SK-N-SH (cell line): ENCODE measurements at regions not wholly inside any gene's neighbourhood (a gene's known extent, or its start where the extent isn't known, plus 50 kb on each side); places are given as distances from the start of the nearest gene placed in this dataset.

Source experiments
- CTCF ChIA-PET: fragments of 300-600, 350-600 bp; formaldehyde crosslinking; extraction: SDS; loops from one replicate; lab custom pipeline; 2021; lab: Yijun Ruan, JAX
- POLR2A ChIA-PET: fragments of 350-600 bp; sonication (Branson Sonifier 250); formaldehyde crosslinking; extraction: SDS; loops from one replicate; lab custom pipeline; 2020; ENCODE audit warnings: antibody characterized with exemption, inconsistent platforms; lab: Yijun Ruan, JAX
- DNase-seq: peaks from one replicate; pipeline ENCODE4 v3.0.0; 2012
- H2AFZ ChIP-seq: fragments of 200-600 bp; sonication (generic); 2 replicates; pipeline ENCODE4 v1.8.1; 2016; ENCODE audit warnings: antibody characterized with exemption, mild to moderate bottlenecking, low read depth
- H3F3A ChIP-seq: fragments of 200-600 bp; sonication (generic); replicated peaks from 2 replicates; pipeline ENCODE3; 2016; ENCODE audit warnings: antibody characterized with exemption, mild to moderate bottlenecking; ENCODE audit not compliant: insufficient read depth
- H3K27ac ChIP-seq, 2 experiments: fragments of 200-500 bp in 1 of 2; fragments of 200-600 bp in 1 of 2; sonication (Bioruptor generic) in 1 of 2; sonication (generic), shearing (Covaris generic) in 1 of 2; 2 replicates each; pipeline versions ENCODE4 v1.5.1 to v1.6.1; 2014 to 2016; ENCODE audit warnings: low read depth in 2 of 2, inconsistent platforms in 1 of 2, low read length in 1 of 2, mild to moderate bottlenecking in 1 of 2, mixed read lengths in 1 of 2
- H3K27me3 ChIP-seq: fragments of 200-600 bp; sonication (generic), shearing (Covaris generic); 2 replicates; pipeline ENCODE4 v1.6.1; 2016; ENCODE audit warnings: mixed run types; ENCODE audit not compliant: insufficient read depth
- H3K36me3 ChIP-seq, 2 experiments: fragments of 200-500 bp in 1 of 2; fragments of 200-600 bp in 1 of 2; sonication (Bioruptor generic) in 1 of 2; sonication (generic) in 1 of 2; replicated peaks in 1 of 2; 2 replicates each; pipeline versions ENCODE3 to v1.5.1; 2014 to 2016; ENCODE audit warnings: low read length in 1 of 2, mild to moderate bottlenecking in 1 of 2; ENCODE audit not compliant: insufficient read depth in 2 of 2, control insufficient read depth in 1 of 2
- H3K4me1 ChIP-seq, 2 experiments: fragments of 200-500 bp in 1 of 2; fragments of 200-600 bp in 1 of 2; sonication (Bioruptor generic) in 1 of 2; sonication (generic), shearing (Covaris generic) in 1 of 2; 2 replicates each; pipeline versions ENCODE4 v1.5.1 to v1.6.1; 2014 to 2016; ENCODE audit warnings: low read depth in 1 of 2, low read length in 1 of 2, mixed run types in 1 of 2; ENCODE audit not compliant: insufficient read depth in 2 of 2, control insufficient read depth in 1 of 2
- H3K4me2 ChIP-seq: fragments of 200-600 bp; sonication (generic), shearing (Covaris generic); 2 replicates; pipeline ENCODE4 v1.6.1; 2017; ENCODE audit warnings: mixed run types
- H3K4me3 ChIP-seq, 2 experiments: fragments of 200-500 bp in 1 of 2; fragments of 200-600 bp in 1 of 2; sonication (Bioruptor generic) in 1 of 2; sonication (generic), shearing (Covaris generic) in 1 of 2; 2 replicates each; pipeline versions ENCODE4 v1.5.1 to v1.8.1; 2014 to 2016; ENCODE audit warnings: low read depth in 2 of 2, inconsistent platforms in 1 of 2, low read length in 1 of 2, mild to moderate bottlenecking in 1 of 2, mixed read lengths in 1 of 2, moderate library complexity in 1 of 2
- H3K79me2 ChIP-seq: fragments of 200-600 bp; sonication (generic); 2 replicates; pipeline ENCODE4 v1.8.1; 2017; ENCODE audit warnings: mild to moderate bottlenecking; ENCODE audit not compliant: insufficient read depth
- H3K9ac ChIP-seq: fragments of 200-600 bp; sonication (generic); 2 replicates; pipeline ENCODE4 v1.6.1; 2017; ENCODE audit warnings: mixed run types
- H3K9me2 ChIP-seq: fragments of 200-600 bp; sonication (generic); 2 replicates; pipeline ENCODE4 v1.6.1; 2017; ENCODE audit warnings: mixed run types
- H3K9me3 ChIP-seq: fragments of 200-600 bp; sonication (generic); 2 replicates; pipeline ENCODE4 v1.6.1; 2017; ENCODE audit warnings: mixed run types, mild to moderate bottlenecking, moderate library complexity
- H4K20me1 ChIP-seq: fragments of 200-600 bp; sonication (generic); 2 replicates; pipeline ENCODE4 v1.6.1; 2017; ENCODE audit warnings: mild to moderate bottlenecking, mixed run types; ENCODE audit not compliant: insufficient read depth
- EP300 ChIP-seq, 2 experiments: IDR thresholded peaks; 2 replicates each; pipeline versions ENCODE4 v1.4.0 to v1.6.1; 2012; ENCODE audit warnings: borderline replicate concordance in 1 of 2, low read depth in 1 of 2, low read length in 1 of 2
- EZH2phosphoT487 ChIP-seq: fragments of 200-600 bp; sonication (generic); IDR thresholded peaks from 2 replicates; pipeline ENCODE4 v1.6.1; 2017; ENCODE audit warnings: low read depth, mixed run types, mild to moderate bottlenecking, antibody characterized with exemption, moderate library complexity, borderline replicate concordance
- FOSL2 ChIP-seq: IDR thresholded peaks from 2 replicates; pipeline ENCODE4 v1.4.0; 2012; ENCODE audit warnings: low read depth, mild to moderate bottlenecking, moderate library complexity, borderline replicate concordance
- FOXJ3 ChIP-seq: sonication (generic); formaldehyde crosslinking; IDR thresholded peaks from 2 replicates; pipeline ENCODE4 v1.5.1; 2020; ENCODE audit warnings: mild to moderate bottlenecking, missing genetic modification reagents
- GABPA ChIP-seq: IDR thresholded peaks from 2 replicates; pipeline ENCODE4 v1.4.0; 2012; ENCODE audit warnings: low read depth, mild to moderate bottlenecking
- GATA2 ChIP-seq: sonication (generic); formaldehyde crosslinking; IDR thresholded peaks from 2 replicates; pipeline ENCODE4 v1.5.0; 2020; ENCODE audit warnings: mild to moderate bottlenecking, missing genetic modification reagents
- MEF2A ChIP-seq: IDR thresholded peaks from 2 replicates; pipeline ENCODE4 v1.4.0; 2012; ENCODE audit warnings: low read depth, borderline replicate concordance
- MXI1 ChIP-seq: IDR thresholded peaks from 2 replicates; pipeline ENCODE4 v1.6.1; 2012; ENCODE audit warnings: mild to moderate bottlenecking, low read depth, low read length, improper control_type of control experiment
- NFIC ChIP-seq: IDR thresholded peaks from 2 replicates; pipeline ENCODE4 v1.4.0; 2012; ENCODE audit warnings: borderline replicate concordance
- POLR2AphosphoS5 ChIP-seq: IDR thresholded peaks from 2 replicates; pipeline ENCODE4 v1.6.1; 2012; ENCODE audit warnings: low read depth, low read length
- SIN3A ChIP-seq: IDR thresholded peaks from 2 replicates; pipeline ENCODE4 v1.6.1; 2012; ENCODE audit warnings: low read depth, mild to moderate bottlenecking, low read length, moderate library complexity, borderline replicate concordance
- WGBS: methylation state at CpG from one replicate; pipeline ENCODE4 v1.1.6; 2017; ENCODE audit warnings: low lambda C conversion rate; 5-methylcytosine and 5-hydroxymethylcytosine counted together
- TF ChIP-seq, protein P1 (sequence below): IDR thresholded peaks from 2 replicates; pipeline ENCODE4 v1.4.0; 2012; ENCODE audit warnings: low read depth, borderline replicate concordance
- TF ChIP-seq, protein P2 (sequence below): IDR thresholded peaks from 2 replicates; pipeline ENCODE4; 2012
- TF ChIP-seq, protein P3 (sequence below): fragments of 150-350 bp; IDR thresholded peaks from 2 replicates; pipeline ENCODE4 v1.6.1; 2016; ENCODE audit warnings: mild to moderate bottlenecking, low read depth, low read length
- TF ChIP-seq, protein P4 (sequence below): fragments of 150-350 bp; IDR thresholded peaks from 2 replicates; pipeline ENCODE4 v1.6.1; 2017; ENCODE audit warnings: antibody characterized with exemption, low read length, low read depth, borderline replicate concordance

DNA sequence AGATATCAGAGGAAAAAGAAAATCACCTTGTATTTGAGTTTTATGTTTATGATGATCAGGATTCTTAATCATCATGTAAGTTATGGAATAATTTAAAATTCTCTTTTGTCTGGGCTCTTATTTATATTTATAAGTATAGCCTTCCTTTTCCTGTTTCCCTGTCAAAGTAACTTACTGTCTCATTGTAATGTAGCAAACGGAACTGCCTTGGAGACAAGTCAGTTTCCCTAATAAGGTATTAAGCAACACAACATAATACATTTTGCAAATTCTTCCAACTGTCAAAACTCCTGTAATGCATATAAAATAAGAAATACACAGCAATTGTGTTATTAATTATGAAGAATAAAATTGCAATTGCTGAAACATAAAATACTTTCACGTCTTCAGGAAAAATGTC, 463.2 kb downstream of the MAT2B start:
- Histone ChIP-seq H2AFZ (no peak overlapping the region), H3K4me2 (no peak overlapping the region), H3K4me3 (no peak overlapping the region), H3K9me3 (no peaks in the 10 kb centered on the region), H3K4me1 (no peaks in the 10 kb centered on the region), H3K9me2 (no peaks in the 10 kb centered on the region), H3K79me2 (no peaks in the 10 kb centered on the region), H3K9ac (no peak overlapping the region), H3K36me3 (no peaks in the 10 kb centered on the region), H3F3A (no peaks in the 10 kb centered on the region), H3K27ac (no peak overlapping the region), H3K27me3 (no peaks in the 10 kb centered on the region), H4K20me1 (no peaks in the 10 kb centered on the region)
- ChIA-PET POLR2A (no interaction called here), CTCF (no interaction called here)
- 67% methylated on average over 2 of the region's 2 CpGs for WGBS
- TF ChIP-seq GABPA (no peak), EZH2phosphoT487 (no peak), MEF2A (no peak), FOSL2 (no peak), MXI1 (no peak), EP300 (IDR thresholded peaks at IDR 0.05; ENCODE audit: borderline replicate concordance in 1 of 2, low read depth in 1 of 2, low read length in 1 of 2) (no peak), SIN3A (no peak)
- TF ChIP-seq, protein P1, sequence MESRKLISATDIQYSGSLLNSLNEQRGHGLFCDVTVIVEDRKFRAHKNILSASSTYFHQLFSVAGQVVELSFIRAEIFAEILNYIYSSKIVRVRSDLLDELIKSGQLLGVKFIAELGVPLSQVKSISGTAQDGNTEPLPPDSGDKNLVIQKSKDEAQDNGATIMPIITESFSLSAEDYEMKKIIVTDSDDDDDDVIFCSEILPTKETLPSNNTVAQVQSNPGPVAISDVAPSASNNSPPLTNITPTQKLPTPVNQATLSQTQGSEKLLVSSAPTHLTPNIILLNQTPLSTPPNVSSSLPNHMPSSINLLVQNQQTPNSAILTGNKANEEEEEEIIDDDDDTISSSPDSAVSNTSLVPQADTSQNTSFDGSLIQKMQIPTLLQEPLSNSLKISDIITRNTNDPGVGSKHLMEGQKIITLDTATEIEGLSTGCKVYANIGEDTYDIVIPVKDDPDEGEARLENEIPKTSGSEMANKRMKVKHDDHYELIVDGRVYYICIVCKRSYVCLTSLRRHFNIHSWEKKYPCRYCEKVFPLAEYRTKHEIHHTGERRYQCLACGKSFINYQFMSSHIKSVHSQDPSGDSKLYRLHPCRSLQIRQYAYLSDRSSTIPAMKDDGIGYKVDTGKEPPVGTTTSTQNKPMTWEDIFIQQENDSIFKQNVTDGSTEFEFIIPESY: no peak
- TF ChIP-seq, protein P2, sequence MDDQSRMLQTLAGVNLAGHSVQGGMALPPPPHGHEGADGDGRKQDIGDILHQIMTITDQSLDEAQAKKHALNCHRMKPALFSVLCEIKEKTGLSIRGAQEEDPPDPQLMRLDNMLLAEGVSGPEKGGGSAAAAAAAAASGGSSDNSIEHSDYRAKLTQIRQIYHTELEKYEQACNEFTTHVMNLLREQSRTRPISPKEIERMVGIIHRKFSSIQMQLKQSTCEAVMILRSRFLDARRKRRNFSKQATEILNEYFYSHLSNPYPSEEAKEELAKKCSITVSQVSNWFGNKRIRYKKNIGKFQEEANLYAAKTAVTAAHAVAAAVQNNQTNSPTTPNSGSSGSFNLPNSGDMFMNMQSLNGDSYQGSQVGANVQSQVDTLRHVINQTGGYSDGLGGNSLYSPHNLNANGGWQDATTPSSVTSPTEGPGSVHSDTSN: no peak
- DNase-seq: no peak

DNA sequence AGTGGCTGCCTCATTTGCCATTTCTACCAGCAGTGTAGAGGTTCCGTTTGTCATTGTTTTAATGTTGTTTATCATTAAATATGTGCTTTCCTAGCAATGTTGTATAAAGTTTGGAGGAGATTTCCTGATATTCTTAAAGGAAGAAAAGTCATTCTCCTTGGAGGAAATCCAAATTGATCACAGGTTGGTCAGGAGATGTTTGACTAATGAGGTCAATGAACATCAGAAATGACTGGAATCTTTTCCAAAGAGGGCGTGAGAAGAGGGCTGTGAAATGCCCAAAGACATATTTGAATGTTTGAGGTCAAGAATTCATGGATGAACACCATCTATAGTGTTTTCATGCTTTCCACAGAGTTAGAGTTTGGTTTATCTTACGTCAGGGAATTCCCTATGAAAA, 471.3 kb downstream of the MAT2B start:
- Histone ChIP-seq H3K4me1 (no peaks in the 10 kb centered on the region), H3K9me2 (no peaks in the 10 kb centered on the region), H3K4me3 (no peak overlapping the region), H3K36me3 (no peaks in the 10 kb centered on the region), H2AFZ (no peak overlapping the region), H3K4me2 (no peak overlapping the region), H3K9ac (no peak overlapping the region), H3K79me2 (no peaks in the 10 kb centered on the region), H3K27me3 (no peaks in the 10 kb centered on the region), H3K9me3 (no peaks in the 10 kb centered on the region), H3F3A (no peaks in the 10 kb centered on the region), H3K27ac (no peak overlapping the region), H4K20me1 (no peaks in the 10 kb centered on the region)
- CTCF ChIA-PET: no interaction called here
- TF ChIP-seq, protein P3, sequence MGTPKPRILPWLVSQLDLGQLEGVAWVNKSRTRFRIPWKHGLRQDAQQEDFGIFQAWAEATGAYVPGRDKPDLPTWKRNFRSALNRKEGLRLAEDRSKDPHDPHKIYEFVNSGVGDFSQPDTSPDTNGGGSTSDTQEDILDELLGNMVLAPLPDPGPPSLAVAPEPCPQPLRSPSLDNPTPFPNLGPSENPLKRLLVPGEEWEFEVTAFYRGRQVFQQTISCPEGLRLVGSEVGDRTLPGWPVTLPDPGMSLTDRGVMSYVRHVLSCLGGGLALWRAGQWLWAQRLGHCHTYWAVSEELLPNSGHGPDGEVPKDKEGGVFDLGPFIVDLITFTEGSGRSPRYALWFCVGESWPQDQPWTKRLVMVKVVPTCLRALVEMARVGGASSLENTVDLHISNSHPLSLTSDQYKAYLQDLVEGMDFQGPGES: no peak
- no peak for TF ChIP-seq NFIC
- TF ChIP-seq FOXJ3 (CRISPR knock-in tag): no peak
- TF ChIP-seq POLR2AphosphoS5: no peak
- no peak for TF ChIP-seq GATA2 (CRISPR knock-in tag)
- TF ChIP-seq, protein P4, sequence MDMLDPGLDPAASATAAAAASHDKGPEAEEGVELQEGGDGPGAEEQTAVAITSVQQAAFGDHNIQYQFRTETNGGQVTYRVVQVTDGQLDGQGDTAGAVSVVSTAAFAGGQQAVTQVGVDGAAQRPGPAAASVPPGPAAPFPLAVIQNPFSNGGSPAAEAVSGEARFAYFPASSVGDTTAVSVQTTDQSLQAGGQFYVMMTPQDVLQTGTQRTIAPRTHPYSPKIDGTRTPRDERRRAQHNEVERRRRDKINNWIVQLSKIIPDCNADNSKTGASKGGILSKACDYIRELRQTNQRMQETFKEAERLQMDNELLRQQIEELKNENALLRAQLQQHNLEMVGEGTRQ: no peak
- POLR2A ChIA-PET: no interaction called here
- no peak for DNase-seq
- WGBS: 51% methylated on average over 3 of the region's 3 CpGs
